ENCODE measurements at regions not wholly inside any gene's neighbourhood (a gene's known extent, or its start where the extent isn't known, plus 50 kb on each side); places are given as distances from the start of the nearest gene placed in this dataset.

- Histone ChIP-seq H3K27ac (no peak overlapping the region), H3K36me3 (no peaks in the 10 kb centered on the region), H3K4me3 (no peak overlapping the region), H3K27me3 (no peaks in the 10 kb centered on the region), H3K9me3 (no peaks in the 10 kb centered on the region), H3K4me1 (no peaks in the 10 kb centered on the region)
- WGBS (ENCODE audit: insufficient coverage, low coverage, low lambda C conversion rate, missing lambda C conversion rate): 67% methylated on average over 9 of the region's 10 CpGs
- ATAC-seq (no peak), DNase-seq (no peak)
- no peak for TF ChIP-seq POLR2A (IDR thresholded peaks at IDR 0.05)
- TF ChIP-seq CTCF (IDR thresholded peaks at IDR 0.05): no peak
- intact Hi-C loops (cut with DNase I): no loop called here
These were observed 399.6 kb downstream of the MED10 start for GRCh38 chr5:5978501-5979376.

GRCh38 chr5:5971203-5971602 is 407.1 kb downstream of the MED10 start:
- ATAC-seq (no peak), DNase-seq (no peak)
- TF ChIP-seq POLR2A (IDR thresholded peaks at IDR 0.05) (no peak), CTCF (IDR thresholded peaks at IDR 0.05) (no peak)
- Histone ChIP-seq H3K4me1 (no peaks in the 10 kb centered on the region), H3K27me3 (no peaks in the 10 kb centered on the region), H3K9me3 (no peaks in the 10 kb centered on the region), H3K36me3 (no peaks in the 10 kb centered on the region), H3K27ac (no peak overlapping the region), H3K4me3 (no peak overlapping the region)
- WGBS (ENCODE audit: insufficient coverage, low coverage, low lambda C conversion rate, missing lambda C conversion rate): 56% methylated on average over 5 of the region's 5 CpGs
- intact Hi-C loops (cut with DNase I): no loop called here

- intact Hi-C loops (cut with DNase I): no loop called here
- ATAC-seq (no peak), DNase-seq (no peak)
- Histone ChIP-seq H3K9me3 (no peaks in the 10 kb centered on the region), H3K27me3 (no peaks in the 10 kb centered on the region), H3K36me3 (no peaks in the 10 kb centered on the region), H3K4me1 (no peaks in the 10 kb centered on the region), H3K27ac (no peak overlapping the region), H3K4me3 (no peak overlapping the region)
- no peak for TF ChIP-seq CTCF (IDR thresholded peaks at IDR 0.05)
- no peak for TF ChIP-seq POLR2A (IDR thresholded peaks at IDR 0.05)
These were observed 408.3 kb downstream of the MED10 start for GRCh38 chr5:5969942-5970483.

- TF ChIP-seq CTCF (IDR thresholded peaks at IDR 0.05) (no peak), POLR2A (IDR thresholded peaks at IDR 0.05) (no peak)
- Histone ChIP-seq H3K9me3 (no peaks in the 10 kb centered on the region), H3K27ac (no peak overlapping the region), H3K27me3 (no peaks in the 10 kb centered on the region), H3K36me3 (no peaks in the 10 kb centered on the region), H3K4me1 (no peaks in the 10 kb centered on the region), H3K4me3 (no peak overlapping the region)
- intact Hi-C loops (cut with DNase I): no loop called here
- WGBS (ENCODE audit: insufficient coverage, low coverage, low lambda C conversion rate, missing lambda C conversion rate): 68% methylated on average over 4 of the region's 4 CpGs
- ATAC-seq: no peak
- DNase-seq: no peak
These were observed 409.4 kb downstream of the MED10 start for GRCh38 chr5:5968981-5969380.
